Aorta (tissue), 5 donors: ENCODE measurements at regions not wholly inside any gene's neighbourhood (a gene's known extent, or its start where the extent isn't known, plus 50 kb on each side); places are given as distances from the start of the nearest gene placed in this dataset.

Experiments
- ATAC-seq: fragments of 200-7000 bp; cut with Tn5 transposase; one replicate; pipeline ENCODE4 v1.9.1; 2022; ENCODE audit warnings: moderate library complexity; ENCODE audit not compliant: low FRiP score
- DNase-seq, 2 donors: peaks; one replicate each; pipeline ENCODE4 v3.0.0-alpha.2; 2020
- H3K27ac ChIP-seq, 2 donors: one replicate each; pipeline ENCODE4 v1.5.1; 2013; ENCODE audit warnings: low read length in 2 of 2, mild to moderate bottlenecking in 2 of 2, moderate library complexity in 2 of 2, control low read depth in 1 of 2, inconsistent platforms in 1 of 2, low read depth in 1 of 2
- H3K27me3 ChIP-seq, 2 donors: one replicate each; pipeline ENCODE4 v1.6.1; 2013; ENCODE audit warnings: control low read depth in 1 of 2, low read length in 1 of 2, mild to moderate bottlenecking in 1 of 2, moderate library complexity in 1 of 2; ENCODE audit not compliant: insufficient read depth in 2 of 2, control insufficient read depth in 1 of 2
- H3K36me3 ChIP-seq, 2 donors: one replicate each; pipeline ENCODE4 v1.6.1; 2013; ENCODE audit warnings: control low read depth in 1 of 2, low read length in 1 of 2, mild to moderate bottlenecking in 1 of 2; ENCODE audit not compliant: insufficient read depth in 2 of 2, control insufficient read depth in 1 of 2
- H3K4me1 ChIP-seq, 2 donors: one replicate each; pipeline ENCODE4 v1.6.1; 2013; ENCODE audit warnings: low read length in 2 of 2, control low read depth in 1 of 2, mild to moderate bottlenecking in 1 of 2, moderate library complexity in 1 of 2; ENCODE audit not compliant: insufficient read depth in 2 of 2, control insufficient read depth in 1 of 2
- H3K4me3 ChIP-seq, 2 donors: one replicate each; pipeline ENCODE4 v1.5.1; 2013; ENCODE audit warnings: low read length in 2 of 2, control low read depth in 1 of 2, mild to moderate bottlenecking in 1 of 2
- H3K9me3 ChIP-seq: one replicate; pipeline ENCODE4 v1.6.1; 2013; ENCODE audit warnings: mild to moderate bottlenecking, low read length; ENCODE audit not compliant: control insufficient read depth
- WGBS, 2 donors: extraction: QIAGEN DNeasy Blood & Tissue Kit; methylation state at CpG; one replicate each; pipeline ENCODE4 v1.1.7; 2013; 5-methylcytosine and 5-hydroxymethylcytosine counted together
- intact Hi-C, 2 donors: fragments of 100-400 bp; cut with DNase I; formaldehyde crosslinking; loops; one replicate each; pipeline versions ENCODE4 v1.14.2 to v1.15.0; 2022
- donor health status: healthy with polysubstance abuse.
- donor health status: Bipolar disorder and iron deficiency.
- donor health status: DM: no; HTN: no; CAD: no.
- donor health status: DM: no; HTN: no; CAD: no.
- donor health status: DM: yes; HTN: yes; CAD: no.

- H3K27me3 ChIP-seq: no peaks in the 10 kb centered on the region
- intact Hi-C loops: no loop called here
- WGBS, 2 donors: 53 to 62% methylated on average over 4 of the region's 4 CpGs
- H3K4me1 ChIP-seq: no peaks in the 10 kb centered on the region
- no peak overlapping the region for H3K27ac ChIP-seq
- no peaks in the 10 kb centered on the region for H3K36me3 ChIP-seq
- ATAC-seq (no peak), DNase-seq (no peak)
- H3K9me3 ChIP-seq: peaks cover 1% of the 10 kb centered on the region
- no peak overlapping the region for H3K4me3 ChIP-seq
These were observed 270.9 kb upstream of the JARID2 start for GRCh38 chr6:14974792-14975470.

DNA sequence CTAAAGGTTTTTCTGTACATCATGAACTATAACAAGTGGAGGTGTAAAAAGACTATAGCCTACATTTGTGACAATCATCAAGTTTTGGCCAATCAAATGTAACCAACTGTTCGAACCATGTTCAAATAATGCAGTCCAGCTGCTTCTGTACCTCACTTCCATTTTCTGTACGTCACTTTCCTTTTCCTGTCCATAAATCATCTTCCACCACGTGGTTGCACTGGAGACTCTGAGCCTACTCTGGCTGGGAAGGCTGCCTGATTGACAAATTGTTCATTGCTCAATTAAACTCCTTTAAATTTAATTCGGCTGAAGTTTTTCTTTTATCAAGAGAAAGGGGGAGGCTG, 270.4 kb upstream of the JARID2 start:
- H3K4me3 ChIP-seq: no peak overlapping the region
- H3K27ac ChIP-seq: no peak overlapping the region
- DNase-seq (no peak), ATAC-seq (no peak)
- H3K4me1 ChIP-seq: no peaks in the 10 kb centered on the region
- H3K27me3 ChIP-seq: no peaks in the 10 kb centered on the region
- intact Hi-C loops: no loop called here
- H3K36me3 ChIP-seq: no peaks in the 10 kb centered on the region
- H3K9me3 ChIP-seq: peaks cover 1% of the 10 kb centered on the region
- 27 to 30% methylated on average over 4 of the region's 4 CpGs for WGBS, 2 donors

DNA sequence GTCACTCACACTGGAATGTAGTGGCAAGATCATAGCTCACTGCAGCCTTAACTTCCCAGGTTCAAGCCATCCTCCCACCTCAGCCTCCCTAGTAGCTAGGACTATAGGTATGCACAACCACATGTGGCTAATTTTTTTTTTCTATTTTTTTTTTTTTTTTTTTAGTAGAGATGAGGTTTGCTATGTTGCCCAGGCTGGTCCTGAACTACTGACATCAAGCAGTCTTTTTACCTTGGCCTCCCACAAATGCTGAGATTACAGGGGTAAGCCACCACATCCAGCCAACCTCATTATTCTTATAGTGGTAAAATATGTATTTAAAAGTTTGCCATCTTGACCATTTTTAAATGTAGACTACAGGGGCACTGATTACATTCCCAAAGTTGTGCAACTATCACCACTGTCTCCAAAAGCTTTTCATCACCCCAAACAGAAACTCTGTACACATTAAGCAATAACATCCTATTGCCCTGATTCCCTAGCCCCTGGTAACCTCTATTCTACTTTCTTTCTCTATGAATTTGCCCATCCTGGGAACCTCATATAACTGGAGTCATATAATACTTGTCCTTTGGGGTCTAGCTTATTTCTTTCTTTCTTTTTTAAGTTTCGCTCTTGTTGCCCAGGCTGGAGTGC, 268.0 kb upstream of the JARID2 start:
- 99 to 100% methylated on average over 1 of the region's 1 CpG for WGBS, 2 donors
- ATAC-seq (no peak), DNase-seq (no peak)
- intact Hi-C loops: no loop called here
- Histone ChIP-seq H3K27ac (no peak overlapping the region), H3K9me3 (no peaks in the 10 kb centered on the region), H3K27me3 (no peaks in the 10 kb centered on the region), H3K4me3 (no peak overlapping the region), H3K4me1 (no peaks in the 10 kb centered on the region), H3K36me3 (no peaks in the 10 kb centered on the region)

GRCh38 chr6:14981960-14982359, 263.9 kb upstream of the JARID2 start:
- H3K4me1 ChIP-seq: no peaks in the 10 kb centered on the region
- no peaks in the 10 kb centered on the region for H3K9me3 ChIP-seq
- no peak overlapping the region for H3K4me3 ChIP-seq
- no peaks in the 10 kb centered on the region for H3K27me3 ChIP-seq
- ATAC-seq (no peak), DNase-seq (no peak)
- H3K36me3 ChIP-seq: no peaks in the 10 kb centered on the region
- WGBS, 2 donors: 80 to 82% methylated on average over 8 of the region's 8 CpGs
- H3K27ac ChIP-seq: no peak overlapping the region
- intact Hi-C loops: no loop called here

DNA sequence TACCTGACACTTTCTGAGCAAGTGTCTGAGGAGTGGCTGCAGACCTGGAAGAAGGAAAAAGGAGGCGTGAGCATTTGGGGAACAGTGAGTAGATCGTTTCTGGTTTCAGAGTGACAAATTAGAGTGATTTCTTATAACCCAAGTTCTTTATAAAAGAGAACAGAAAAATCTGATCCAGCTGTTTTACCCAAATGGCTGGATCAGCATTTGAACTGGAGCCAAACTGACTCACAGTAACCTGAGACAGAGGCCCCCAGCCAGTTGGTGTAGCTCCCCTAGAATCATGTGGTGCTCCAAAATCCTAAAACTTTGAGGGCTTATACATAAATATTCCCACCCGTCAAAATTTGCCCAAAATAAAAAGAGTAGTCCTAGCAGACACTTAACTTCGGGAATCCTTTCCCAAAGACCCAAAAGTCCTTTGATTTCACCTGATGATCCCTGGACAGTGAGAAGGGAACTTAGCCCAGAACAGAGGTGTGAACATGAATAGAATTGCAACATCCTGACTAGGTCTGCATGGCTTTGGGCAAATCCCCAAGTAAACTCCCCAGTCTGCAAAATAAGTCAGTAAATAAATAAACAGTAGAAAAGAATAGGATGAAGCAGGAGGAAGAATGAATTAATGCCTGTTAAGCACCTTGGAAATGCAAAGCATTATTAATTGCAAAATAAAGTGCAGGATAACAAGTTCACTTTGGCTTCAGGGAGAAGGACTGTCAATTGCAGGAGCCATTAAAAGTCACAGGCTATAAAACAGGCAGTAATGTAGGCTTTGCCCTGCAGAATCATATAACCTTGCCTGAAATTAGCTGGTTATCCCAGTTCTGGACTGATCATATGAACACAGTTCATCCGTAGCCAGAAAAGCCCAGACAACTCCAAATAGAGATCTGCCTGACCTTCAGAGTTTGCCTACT, 262.0 kb upstream of the JARID2 start:
- Histone ChIP-seq H3K27me3 (no peaks in the 10 kb centered on the region), H3K9me3 (no peaks in the 10 kb centered on the region), H3K4me3 (no peak overlapping the region), H3K4me1 (no peaks in the 10 kb centered on the region), H3K27ac (no peak overlapping the region), H3K36me3 (no peaks in the 10 kb centered on the region)
- ATAC-seq: no peak
- intact Hi-C loops: no loop called here
- DNase-seq: no peak
- WGBS, 2 donors: 71 to 72% methylated on average over 5 of the region's 5 CpGs

- Histone ChIP-seq H3K27me3 (no peaks in the 10 kb centered on the region), H3K4me1 (no peaks in the 10 kb centered on the region), H3K27ac (no peak overlapping the region), H3K9me3 (no peaks in the 10 kb centered on the region), H3K4me3 (no peak overlapping the region), H3K36me3 (no peaks in the 10 kb centered on the region)
- ATAC-seq (no peak), DNase-seq (no peak)
- WGBS, 2 donors: 41 to 46% methylated on average over 6 of the region's 6 CpGs
- intact Hi-C loops: no loop called here
These were observed 261.4 kb upstream of the JARID2 start for GRCh38 chr6:14984519-14984853.

DNA sequence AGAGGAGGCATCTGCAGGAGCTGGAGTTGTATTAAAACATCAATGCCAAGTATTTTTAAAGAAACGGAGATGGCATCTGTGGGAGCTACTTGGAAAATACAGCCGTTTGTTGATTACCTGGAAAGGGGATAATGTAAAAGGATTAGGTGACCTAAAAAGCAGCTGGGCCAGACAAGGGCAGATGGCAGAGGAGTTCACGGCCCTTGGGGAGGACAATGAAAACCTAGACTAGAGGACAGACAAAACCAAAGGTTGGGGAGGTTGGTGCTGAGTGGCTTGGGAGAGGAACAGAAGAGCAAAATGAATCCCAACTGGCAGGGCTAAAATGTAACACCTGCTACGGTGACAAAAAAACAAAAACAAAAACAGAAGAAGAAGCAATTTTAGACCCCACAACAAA, 260.5 kb upstream of the JARID2 start:
- ATAC-seq: no peak
- no peak overlapping the region for H3K4me3 ChIP-seq
- WGBS, 2 donors: 72 to 81% methylated on average over 4 of the region's 4 CpGs
- no peaks in the 10 kb centered on the region for H3K4me1 ChIP-seq
- DNase-seq: no peak
- intact Hi-C loops: no loop called here
- no peaks in the 10 kb centered on the region for H3K36me3 ChIP-seq
- H3K9me3 ChIP-seq: no peaks in the 10 kb centered on the region
- no peak overlapping the region for H3K27ac ChIP-seq
- H3K27me3 ChIP-seq: no peaks in the 10 kb centered on the region

DNA sequence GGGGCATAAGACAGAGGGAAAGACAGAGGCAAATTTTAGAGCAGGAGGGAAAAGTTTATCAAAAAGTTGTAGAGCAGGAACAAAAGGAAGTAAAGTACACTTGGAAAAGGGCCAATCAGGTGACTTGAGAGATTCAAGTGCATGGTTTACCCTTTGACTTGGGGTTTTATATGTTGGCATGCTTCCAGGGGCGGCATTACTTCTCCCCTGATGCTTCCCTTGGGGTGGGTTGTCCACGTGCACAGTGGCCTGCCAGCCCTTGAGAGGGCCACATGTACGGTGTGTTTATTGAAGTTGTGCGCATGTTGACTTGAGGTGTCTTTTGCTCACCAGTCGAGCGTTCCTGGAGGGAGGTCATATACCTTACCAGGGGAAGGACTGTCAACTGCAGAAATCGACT, 259.5 kb upstream of the JARID2 start:
- Histone ChIP-seq H3K4me3 (no peak overlapping the region), H3K27ac (no peak overlapping the region), H3K9me3 (no peaks in the 10 kb centered on the region), H3K27me3 (no peaks in the 10 kb centered on the region), H3K36me3 (no peaks in the 10 kb centered on the region), H3K4me1 (no peaks in the 10 kb centered on the region)
- 79 to 84% methylated on average over 7 of the region's 7 CpGs for WGBS, 2 donors
- ATAC-seq (no peak), DNase-seq (no peak)
- intact Hi-C loops: no loop called here

DNA sequence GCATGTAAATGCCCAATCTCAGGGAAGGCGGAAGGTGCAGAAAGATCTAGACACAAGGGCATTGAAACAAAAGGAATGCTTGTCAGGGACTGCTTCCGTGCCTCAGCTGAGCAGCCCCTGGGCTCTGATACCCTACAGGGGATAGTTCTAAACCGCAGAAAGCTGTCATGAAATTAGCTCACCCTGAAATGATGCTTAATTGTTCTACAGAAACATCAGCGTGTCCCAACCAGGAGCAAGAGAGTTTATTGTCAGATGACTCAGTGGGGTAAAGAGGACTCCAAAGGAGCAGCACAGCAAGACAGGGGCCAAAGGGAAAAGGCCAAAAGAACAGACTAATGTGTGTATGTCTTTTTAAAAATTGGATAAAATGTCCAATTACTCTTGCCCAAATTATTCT, 258.4 kb upstream of the JARID2 start:
- Histone ChIP-seq H3K27me3 (no peaks in the 10 kb centered on the region), H3K27ac (no peak overlapping the region), H3K36me3 (no peaks in the 10 kb centered on the region), H3K4me1 (no peaks in the 10 kb centered on the region), H3K9me3 (no peaks in the 10 kb centered on the region), H3K4me3 (no peak overlapping the region)
- ATAC-seq (no peak), DNase-seq (no peak)
- intact Hi-C loops: no loop called here
- WGBS, 2 donors: 85 to 90% methylated on average over 4 of the region's 4 CpGs
